Panc1 (cell line): ENCODE measurements at regions not wholly inside any gene's neighbourhood (a gene's known extent, or its start where the extent isn't known, plus 50 kb on each side); places are given as distances from the start of the nearest gene placed in this dataset.

ENCODE experiments used
- CTCF ChIP-seq: fragments of 450-650 bp; IDR thresholded peaks from 2 replicates; pipeline ENCODE4 v1.5.1; 2017; ENCODE audit warnings: mild to moderate bottlenecking
- POLR2AphosphoS5 ChIP-seq: IDR thresholded peaks from 2 replicates; pipeline ENCODE4 v1.6.1; 2012; ENCODE audit warnings: mild to moderate bottlenecking, low read depth, low read length, moderate library complexity
- TF ChIP-seq, protein P1 (sequence below), 2 experiments: IDR thresholded peaks; 2 replicates each; pipeline ENCODE4 v1.6.1; 2011 to 2012; ENCODE audit warnings: low read depth in 2 of 2, control low read depth in 1 of 2, low read length in 1 of 2, mild to moderate bottlenecking in 1 of 2, moderate library complexity in 1 of 2; ENCODE audit not compliant: insufficient read depth in 1 of 2

GRCh38 chr3:59131016-59131766 lies 81.4 kb upstream of the CFAP20DC start:
- TF ChIP-seq CTCF (no peak), POLR2AphosphoS5 (no peak)
- TF ChIP-seq, protein P1, sequence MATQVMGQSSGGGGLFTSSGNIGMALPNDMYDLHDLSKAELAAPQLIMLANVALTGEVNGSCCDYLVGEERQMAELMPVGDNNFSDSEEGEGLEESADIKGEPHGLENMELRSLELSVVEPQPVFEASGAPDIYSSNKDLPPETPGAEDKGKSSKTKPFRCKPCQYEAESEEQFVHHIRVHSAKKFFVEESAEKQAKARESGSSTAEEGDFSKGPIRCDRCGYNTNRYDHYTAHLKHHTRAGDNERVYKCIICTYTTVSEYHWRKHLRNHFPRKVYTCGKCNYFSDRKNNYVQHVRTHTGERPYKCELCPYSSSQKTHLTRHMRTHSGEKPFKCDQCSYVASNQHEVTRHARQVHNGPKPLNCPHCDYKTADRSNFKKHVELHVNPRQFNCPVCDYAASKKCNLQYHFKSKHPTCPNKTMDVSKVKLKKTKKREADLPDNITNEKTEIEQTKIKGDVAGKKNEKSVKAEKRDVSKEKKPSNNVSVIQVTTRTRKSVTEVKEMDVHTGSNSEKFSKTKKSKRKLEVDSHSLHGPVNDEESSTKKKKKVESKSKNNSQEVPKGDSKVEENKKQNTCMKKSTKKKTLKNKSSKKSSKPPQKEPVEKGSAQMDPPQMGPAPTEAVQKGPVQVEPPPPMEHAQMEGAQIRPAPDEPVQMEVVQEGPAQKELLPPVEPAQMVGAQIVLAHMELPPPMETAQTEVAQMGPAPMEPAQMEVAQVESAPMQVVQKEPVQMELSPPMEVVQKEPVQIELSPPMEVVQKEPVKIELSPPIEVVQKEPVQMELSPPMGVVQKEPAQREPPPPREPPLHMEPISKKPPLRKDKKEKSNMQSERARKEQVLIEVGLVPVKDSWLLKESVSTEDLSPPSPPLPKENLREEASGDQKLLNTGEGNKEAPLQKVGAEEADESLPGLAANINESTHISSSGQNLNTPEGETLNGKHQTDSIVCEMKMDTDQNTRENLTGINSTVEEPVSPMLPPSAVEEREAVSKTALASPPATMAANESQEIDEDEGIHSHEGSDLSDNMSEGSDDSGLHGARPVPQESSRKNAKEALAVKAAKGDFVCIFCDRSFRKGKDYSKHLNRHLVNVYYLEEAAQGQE (IDR thresholded peaks at IDR 0.05; ENCODE audit: insufficient read depth in 1 of 2, low read depth in 2 of 2, low read length in 1 of 2): no peak
